ENCODE measurements at regions not wholly inside any gene's neighbourhood (a gene's known extent, or its start where the extent isn't known, plus 50 kb on each side); places are given as distances from the start of the nearest gene placed in this dataset.

- DNase-seq: no peak
These were observed 86.0 kb downstream of the MATN1 start for GRCh38 chr1:30637183-30637980.

- DNase-seq: no peak
These were observed 86.8 kb downstream of the MATN1 start for GRCh38 chr1:30636621-30637020.

GRCh38 chr1:30635391-30635975 lies 87.9 kb downstream of the MATN1 start:
- DNase-seq: no peak

GRCh38 chr1:30634507-30634906 lies 88.9 kb downstream of the MATN1 start:
- no peak for DNase-seq

- DNase-seq: no peak
These were observed 90.1 kb downstream of the MATN1 start for GRCh38 chr1:30633294-30633693.

GRCh38 chr1:30632481-30632880 lies 90.9 kb downstream of the MATN1 start:
- DNase-seq: no peak

GRCh38 chr1:30631700-30632099 lies 91.7 kb downstream of the MATN1 start:
- DNase-seq: no peak

- DNase-seq: no peak
These were observed 93.9 kb downstream of the MATN1 start for GRCh38 chr1:30629501-30629900.

- DNase-seq: no peak
These were observed 95.4 kb downstream of the MATN1 start for GRCh38 chr1:30627994-30628393.

- DNase-seq: no peak
These were observed 96.2 kb downstream of the MATN1 start for GRCh38 chr1:30627206-30627605.

GRCh38 chr1:30623431-30623830 lies 100.0 kb downstream of the MATN1 start:
- no peak for DNase-seq

GRCh38 chr1:30619619-30620018 lies 103.8 kb downstream of the MATN1 start:
- DNase-seq: no peak

GRCh38 chr1:30618335-30618747 lies 105.0 kb downstream of the MATN1 start:
- no peak for DNase-seq

GRCh38 chr1:30616759-30617158 lies 106.6 kb downstream of the MATN1 start:
- DNase-seq: no peak

- DNase-seq: no peak
These were observed 107.4 kb downstream of the MATN1 start for GRCh38 chr1:30615816-30616590.

GRCh38 chr1:30615076-30615795 lies 108.1 kb downstream of the MATN1 start:
- no peak for DNase-seq

GRCh38 chr1:30613188-30613587 lies 110.2 kb downstream of the MATN1 start:
- DNase-seq: no peak

- no peak for DNase-seq
These were observed 110.8 kb downstream of the MATN1 start for GRCh38 chr1:30612536-30613065.

- no peak for DNase-seq
These were observed 111.6 kb downstream of the MATN1 start for GRCh38 chr1:30611741-30612309.

- no peak for DNase-seq
These were observed 112.5 kb downstream of the MATN1 start for GRCh38 chr1:30610917-30611316.

GRCh38 chr1:30609999-30610345 lies 113.4 kb downstream of the MATN1 start:
- no peak for DNase-seq

GRCh38 chr1:30609336-30609998 lies 113.9 kb downstream of the MATN1 start:
- DNase-seq: no peak

Data from hindlimb muscle (tissue), 1 donor.